ENCODE measurements at regions not wholly inside any gene's neighbourhood (a gene's known extent, or its start where the extent isn't known, plus 50 kb on each side); places are given as distances from the start of the nearest gene placed in this dataset.

GRCh38 chr2:67755156-67755882 lies 307.5 kb downstream of the C1D start:
- no peak overlapping the region for H3K4me3 ChIP-seq (ENCODE audit: low read length)
- no peak for TF ChIP-seq CTCF (conservative IDR thresholded peaks at IDR 0.05; ENCODE audit: low read length)
- no peak for DNase-seq (ENCODE audit: low read depth)

GRCh38 chr2:67760995-67761394 lies 301.8 kb downstream of the C1D start:
- TF ChIP-seq CTCF (conservative IDR thresholded peaks at IDR 0.05; ENCODE audit: low read length) = no peak
- no peak for DNase-seq (ENCODE audit: low read depth)
- no peak overlapping the region for H3K4me3 ChIP-seq (ENCODE audit: low read length)

DNA sequence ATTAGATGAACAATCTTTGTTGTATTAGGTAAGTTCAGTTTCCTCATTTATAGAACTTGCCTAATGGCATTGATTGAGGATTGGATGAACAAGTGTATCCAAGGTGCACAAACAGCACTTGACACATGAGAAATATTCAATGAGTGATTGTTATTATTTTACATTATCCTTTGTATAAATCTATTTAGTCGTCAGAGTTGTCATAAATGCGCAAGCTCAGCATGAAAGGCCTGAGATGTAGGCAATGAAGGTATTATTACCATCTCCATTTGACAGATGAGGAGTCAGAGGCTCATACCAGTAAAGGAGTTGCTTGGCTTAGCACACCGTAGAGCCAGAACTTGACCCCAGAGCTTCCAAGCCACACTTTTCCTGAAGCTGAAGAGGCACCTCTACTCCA lies 291.4 kb downstream of the C1D start:
- no peak for TF ChIP-seq CTCF (conservative IDR thresholded peaks at IDR 0.05; ENCODE audit: low read length)
- H3K4me3 ChIP-seq (ENCODE audit: low read length) = no peak overlapping the region
- DNase-seq (ENCODE audit: low read depth) = no peak

GRCh38 chr2:67772216-67773170 lies 290.3 kb downstream of the C1D start:
- DNase-seq (ENCODE audit: low read depth) = no peak
- no peak overlapping the region for H3K4me3 ChIP-seq (ENCODE audit: low read length)
- TF ChIP-seq CTCF (conservative IDR thresholded peaks at IDR 0.05; ENCODE audit: low read length) = no peak

DNA sequence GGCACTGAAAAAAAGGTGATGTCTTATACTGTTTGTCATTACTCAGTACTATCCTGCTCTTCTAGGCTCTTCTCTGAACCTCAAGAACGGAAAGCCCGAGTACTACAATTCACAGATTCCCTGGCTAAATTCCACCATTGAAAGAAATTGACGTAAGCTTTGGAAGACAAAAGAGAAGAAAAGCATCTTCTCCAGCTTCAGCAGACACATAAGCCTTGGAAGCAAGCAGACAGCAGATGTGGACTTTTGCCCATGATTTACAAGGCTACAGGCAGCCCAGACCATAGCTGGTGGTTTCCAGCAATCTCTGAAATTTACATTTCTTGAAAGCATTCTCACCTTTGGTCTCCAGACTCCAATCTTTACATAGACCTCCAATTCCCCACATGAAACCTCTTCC lies 289.0 kb downstream of the C1D start:
- TF ChIP-seq CTCF (conservative IDR thresholded peaks at IDR 0.05; ENCODE audit: low read length) = no peak
- peak; percentile 35 for DNase-seq (ENCODE audit: low read depth)

DNA sequence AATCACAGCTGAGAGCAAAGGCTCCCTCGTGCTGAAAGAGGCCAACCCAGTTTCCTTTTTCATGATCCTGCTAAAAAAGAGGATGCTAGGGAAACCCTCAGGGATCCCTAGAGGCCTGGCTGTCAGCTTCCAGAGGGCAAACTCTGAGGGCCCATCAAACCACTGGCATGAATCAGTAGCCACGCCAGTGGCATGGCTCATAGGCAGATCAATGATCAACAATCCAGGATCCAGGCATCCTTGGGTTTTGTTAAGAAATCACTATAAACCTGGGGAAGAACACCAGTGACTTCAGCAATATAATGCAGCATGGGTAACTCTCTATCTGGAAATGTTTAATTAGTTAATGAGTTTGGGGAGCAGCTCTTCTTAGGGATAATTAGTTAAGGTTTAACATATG lies 286.5 kb downstream of the C1D start:
- H3K4me3 ChIP-seq (ENCODE audit: low read length) = no peak overlapping the region
- DNase-seq (ENCODE audit: low read depth) = no peak
- no peak for TF ChIP-seq CTCF (conservative IDR thresholded peaks at IDR 0.05; ENCODE audit: low read length)

More for the DNA sequence above, 289.0 kb downstream of the C1D start:
- no peak overlapping the region for H3K4me3 ChIP-seq (ENCODE audit: low read length)
